HG02852 (cell line): ENCODE measurements at regions not wholly inside any gene's neighbourhood (a gene's known extent, or its start where the extent isn't known, plus 50 kb on each side); places are given as distances from the start of the nearest gene placed in this dataset.
A peak's percentile ranks its signal among the peaks of the same experiment; 100 is the strongest.

ENCODE experiments used
- ATAC-seq: cut with Tn5 transposase; IDR thresholded peaks from one replicate; pipeline ENCODE4 v1.9.1; 2021; ENCODE audit warnings: mild to moderate bottlenecking, moderate library complexity; ENCODE audit not compliant: unreplicated experiment

DNA sequence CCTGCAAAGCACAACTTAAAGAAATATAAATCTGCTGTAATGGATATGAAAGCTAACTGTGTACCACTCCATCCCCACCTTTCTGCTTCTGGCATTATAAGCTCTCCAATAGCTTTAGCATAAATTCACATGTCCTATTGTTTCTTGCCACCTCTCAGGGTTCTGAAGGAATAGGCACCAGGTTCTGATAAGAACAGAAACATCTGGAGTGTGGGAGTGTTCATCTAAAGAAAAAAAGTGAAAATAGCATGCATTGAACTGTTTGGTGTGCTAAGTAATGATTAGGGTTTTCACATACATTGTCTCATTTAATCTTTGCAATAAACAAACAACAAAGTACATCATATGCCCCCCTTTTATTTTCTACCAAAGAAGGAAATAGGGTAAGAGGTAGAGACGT, 72.3 kb downstream of the FAM76B start:
- ATAC-seq, result no peak

DNA sequence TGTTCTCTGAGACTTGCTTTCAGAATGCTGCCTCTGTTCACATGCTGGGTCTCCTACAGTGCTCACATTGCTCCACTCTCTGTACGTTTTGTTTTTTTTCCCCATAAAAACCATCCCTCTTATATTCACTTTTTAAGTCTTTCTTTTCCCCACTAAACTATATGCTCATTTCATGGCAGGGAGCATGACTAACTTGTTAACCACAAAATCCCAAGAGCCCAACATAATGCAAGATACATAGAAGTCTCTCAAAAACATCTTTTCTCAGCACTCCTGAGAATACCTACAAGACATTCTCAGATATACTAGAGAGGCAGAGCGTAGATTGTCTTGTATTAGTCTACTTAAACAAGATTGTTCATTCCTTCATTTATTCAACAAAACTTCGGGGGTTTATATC, 73.3 kb downstream of the FAM76B start:
- ATAC-seq, result peak; percentile 3

DNA sequence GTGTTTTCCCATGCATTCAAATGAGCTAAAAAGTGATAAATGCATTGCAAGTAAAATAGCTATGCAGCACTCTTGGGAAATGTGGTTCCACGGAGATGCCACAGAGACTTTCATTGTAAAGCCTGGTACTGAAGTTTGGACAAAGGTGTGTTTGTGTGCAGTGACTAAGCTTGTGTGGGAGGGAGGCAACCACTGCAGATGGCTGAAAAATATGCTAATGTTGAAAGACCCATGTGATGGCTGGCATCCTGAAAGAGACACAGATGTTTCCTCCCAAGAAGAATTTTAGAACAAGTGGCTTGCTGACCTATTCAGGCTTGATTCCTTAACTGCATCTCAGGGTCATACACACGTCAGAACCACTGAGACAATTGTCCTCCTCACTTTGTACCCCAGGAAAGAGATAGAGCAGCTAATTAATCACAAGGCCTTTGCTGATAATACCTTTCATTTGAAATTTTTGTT, 73.8 kb downstream of the FAM76B start:
- ATAC-seq, result peak; percentile 70

DNA sequence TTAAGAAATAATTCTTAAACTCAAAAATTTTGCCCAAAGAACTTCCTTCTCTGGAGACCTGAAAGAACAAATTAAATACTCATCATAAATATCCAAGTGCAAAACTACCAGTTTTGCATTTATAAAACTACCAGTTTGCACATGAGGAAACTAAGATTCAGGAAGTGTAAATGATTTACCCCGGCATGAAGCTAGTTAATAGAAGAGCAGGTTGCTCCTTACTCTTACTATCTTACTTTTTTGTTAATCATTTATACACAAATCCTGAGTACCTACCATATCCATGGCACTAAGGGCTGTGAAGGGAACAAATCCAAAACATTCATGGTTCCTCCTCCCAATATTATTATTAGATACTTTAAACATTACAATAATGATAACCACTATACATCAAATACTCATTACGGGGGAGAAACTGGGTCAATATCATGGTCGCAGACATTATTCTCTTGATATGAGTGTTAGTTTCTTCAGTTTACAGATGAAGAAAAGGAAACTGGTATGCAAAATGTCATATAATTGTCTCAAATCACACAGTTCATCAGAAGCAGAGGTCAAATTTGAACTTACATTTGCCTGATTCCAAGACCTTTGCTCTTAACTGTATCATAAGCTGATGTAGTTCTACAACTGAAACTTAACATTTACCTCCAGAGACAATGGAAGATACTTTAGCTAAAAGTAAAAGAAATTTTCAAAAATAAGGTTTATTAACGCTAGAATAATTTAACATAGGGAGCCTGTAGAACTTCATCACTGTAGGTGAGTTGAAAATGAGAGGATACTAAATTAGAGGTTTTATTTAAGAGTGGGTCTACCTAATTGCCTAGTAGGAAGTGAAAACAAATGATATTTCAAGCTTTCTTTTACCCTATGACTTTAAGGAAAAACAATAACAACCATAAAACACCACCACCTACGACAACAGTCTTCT, 74.5 kb downstream of the FAM76B start:
- ATAC-seq, result no peak

DNA sequence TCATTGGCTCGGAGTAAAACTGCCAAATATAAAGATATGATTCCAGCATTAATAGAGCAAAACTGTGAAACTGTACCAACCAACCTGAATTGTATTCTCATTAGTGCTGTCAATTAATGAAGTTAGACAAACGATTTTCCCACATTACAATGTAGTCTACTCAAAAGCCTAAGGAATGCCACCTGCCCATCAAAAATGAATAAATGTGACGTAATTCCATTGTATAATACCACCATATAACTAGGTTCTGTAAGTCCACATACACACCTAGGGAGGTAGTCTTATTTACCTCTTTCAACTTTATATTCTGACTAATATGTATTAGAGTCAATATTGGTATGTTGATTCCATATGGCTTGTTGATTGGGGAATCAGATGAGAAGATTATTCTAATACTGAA, 76.2 kb downstream of the FAM76B start:
- no peak for ATAC-seq

DNA sequence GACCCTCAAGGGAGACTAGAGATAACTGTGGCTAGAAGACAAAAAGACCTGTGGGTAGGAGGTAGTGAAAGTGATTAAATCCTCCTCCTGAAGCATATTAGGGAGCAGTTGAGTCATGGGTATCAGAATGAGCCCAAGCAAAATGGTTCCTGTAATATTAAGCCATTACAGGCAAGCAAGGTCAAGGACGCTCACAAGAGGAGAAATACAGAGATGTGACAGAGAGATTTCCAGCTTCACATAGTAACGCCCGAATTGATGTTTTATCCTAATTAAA, 77.7 kb downstream of the FAM76B start:
- ATAC-seq, result peak; percentile 41

DNA sequence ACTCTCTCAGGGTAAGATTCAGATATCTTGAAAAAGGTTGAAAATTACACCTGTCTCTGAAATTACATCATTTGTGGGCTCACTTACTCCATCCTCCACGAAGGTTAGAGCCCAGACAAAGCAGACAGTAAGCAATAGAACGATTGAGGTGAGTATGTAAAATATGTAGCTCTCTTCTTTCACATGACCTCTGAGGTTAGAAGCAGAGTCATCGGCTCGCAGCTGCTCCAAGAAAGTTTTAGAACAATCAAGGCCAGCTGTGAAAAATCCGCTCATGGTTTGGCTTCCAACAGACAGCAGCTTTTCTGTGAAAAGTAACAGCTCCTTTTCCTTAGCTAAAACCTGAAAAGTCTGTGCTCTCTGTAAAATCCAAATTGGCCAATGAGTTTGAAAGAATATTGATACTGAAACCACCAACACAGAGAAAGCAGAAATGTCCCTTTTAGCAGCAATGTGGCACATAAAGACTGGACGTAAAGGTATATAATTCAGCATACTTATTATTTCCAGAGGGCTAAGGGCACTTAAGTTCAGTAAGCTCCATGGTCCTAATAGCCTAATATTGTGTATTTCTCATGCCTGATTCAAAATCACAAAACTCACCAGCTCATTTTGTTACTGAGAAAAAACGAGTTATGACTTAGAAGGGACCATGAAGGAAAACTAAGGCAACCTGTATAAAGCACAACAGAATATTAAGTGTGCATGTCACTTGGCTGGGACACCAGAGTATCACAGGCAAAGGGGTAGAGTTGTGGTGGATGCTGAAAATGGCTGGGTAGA, 78.2 kb downstream of the FAM76B start:
- peak; percentile 50 for ATAC-seq

DNA sequence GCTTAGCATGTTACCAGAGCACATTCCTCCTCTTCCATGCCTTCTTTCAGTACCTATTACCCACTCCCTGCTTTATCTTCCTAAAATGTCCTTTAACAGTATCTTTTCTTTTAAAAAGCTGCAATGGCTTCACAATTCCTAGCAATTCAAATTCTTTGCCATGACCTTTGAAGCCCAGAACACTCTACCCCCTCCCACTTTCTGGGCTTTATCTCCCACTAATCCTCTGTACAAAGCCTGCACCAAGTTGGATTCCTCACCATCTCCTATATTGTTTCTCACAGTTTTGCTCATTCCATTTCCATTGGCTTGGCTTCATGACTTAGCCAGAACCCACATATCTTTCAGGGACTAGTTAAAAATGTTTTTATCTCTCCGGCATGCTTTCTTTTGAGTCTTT, 80.9 kb downstream of the FAM76B start:
- ATAC-seq, result no peak

DNA sequence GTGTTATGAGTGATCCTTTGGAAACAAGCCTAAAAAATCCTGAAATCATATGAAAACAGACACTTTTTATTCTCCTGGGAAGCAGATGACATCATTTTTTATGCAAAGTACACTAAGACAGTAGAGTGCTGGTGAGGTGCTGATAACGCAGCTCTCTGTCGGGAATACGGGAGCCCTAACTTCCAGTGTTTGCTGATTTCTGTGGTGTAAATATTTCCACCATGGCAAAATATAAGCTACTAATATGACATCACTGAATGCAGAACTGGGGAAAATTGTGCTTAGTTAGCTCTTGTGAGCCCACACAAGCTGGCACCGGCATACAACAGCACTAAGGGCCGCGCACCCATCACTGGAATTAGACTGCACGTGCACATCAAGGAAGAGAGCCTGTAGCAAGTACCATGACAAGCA, 82.6 kb downstream of the FAM76B start:
- no peak for ATAC-seq

DNA sequence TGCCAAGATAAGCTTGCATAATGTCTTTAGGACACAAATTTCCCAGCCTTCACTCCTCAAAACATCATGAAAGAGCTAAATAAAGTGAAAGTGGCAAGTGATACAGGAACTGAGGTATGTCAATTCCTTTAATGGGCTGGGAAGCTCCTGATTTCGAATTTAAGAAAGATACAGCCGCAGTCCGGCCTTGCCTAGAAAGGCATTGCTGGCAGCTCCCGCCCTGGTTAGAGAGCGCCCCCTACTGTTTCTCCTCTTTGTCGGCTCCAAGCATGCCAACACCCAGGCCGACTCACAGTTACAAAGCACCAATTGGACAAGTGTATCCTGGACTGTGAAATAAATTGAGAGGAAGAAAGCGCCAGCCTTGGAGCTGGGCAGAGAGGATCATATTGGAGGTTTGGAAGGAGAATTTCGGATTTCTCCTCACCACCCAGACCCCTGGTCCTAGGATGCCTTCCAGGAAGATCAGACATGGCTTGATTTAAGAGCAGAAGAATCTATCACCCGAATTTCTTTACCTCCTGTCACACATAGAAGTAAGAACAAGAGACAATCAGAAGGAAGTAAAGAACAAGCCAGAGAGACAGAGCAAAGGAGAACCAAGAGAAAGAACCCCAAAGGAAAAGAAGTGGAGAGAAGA, 84.0 kb downstream of the FAM76B start:
- peak; percentile 85 for ATAC-seq

DNA sequence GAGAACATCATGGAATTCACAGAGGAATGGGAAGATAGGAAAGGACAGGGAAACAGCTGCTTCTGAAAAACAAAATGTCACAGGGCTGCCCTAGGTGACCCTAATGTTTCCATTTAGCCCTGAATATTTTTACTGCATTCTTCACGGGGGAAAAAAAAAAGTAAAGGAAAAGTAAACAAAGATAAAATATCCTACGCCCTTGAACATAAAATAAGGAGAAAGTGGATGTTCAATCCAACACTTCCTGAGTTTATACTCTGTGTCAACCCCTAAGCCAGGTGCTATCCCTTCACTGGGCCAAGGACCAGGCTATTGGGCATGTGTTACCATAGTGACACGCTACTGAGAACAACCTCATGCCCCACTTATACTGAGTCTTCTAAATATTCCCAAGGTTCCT, 84.7 kb downstream of the FAM76B start:
- ATAC-seq, result no peak

DNA sequence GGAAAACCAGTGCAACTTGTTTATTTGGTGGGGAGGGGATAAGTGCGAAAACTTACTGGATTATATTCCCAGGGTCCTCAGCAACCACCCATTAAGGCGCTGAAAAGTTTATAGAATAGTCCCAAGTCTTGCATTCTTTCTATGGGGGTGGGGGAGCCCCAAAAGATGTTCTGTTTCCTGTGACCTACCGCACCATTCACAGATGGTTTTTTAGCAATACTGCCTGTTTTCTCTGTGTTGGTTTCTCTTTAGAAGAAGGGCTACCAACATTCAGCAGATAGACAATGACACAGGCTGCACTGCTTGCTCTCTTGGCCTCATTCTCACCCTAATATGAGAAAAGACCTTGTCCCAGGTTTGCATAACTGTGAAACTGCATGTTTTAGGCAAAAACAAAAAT, 86.5 kb downstream of the FAM76B start:
- ATAC-seq, result peak; percentile 42

DNA sequence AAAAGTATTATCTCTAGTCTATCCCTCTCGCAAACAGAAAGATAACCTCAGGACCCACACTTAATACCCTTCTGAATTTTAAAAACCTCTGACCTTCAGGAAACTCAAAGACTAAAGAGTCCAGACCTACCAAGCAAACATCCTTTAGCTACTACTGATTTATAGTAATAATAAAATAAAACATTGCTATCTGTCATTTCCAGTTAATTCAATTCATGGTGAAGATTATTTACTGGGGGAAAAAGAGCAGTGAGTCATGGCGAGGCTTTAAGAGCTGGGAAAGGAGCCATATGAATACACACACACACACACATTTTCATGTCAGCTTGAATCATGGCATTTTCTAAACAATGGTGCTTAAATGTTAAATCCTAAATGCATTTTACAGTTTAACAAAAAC, 87.1 kb downstream of the FAM76B start:
- ATAC-seq, result no peak

DNA sequence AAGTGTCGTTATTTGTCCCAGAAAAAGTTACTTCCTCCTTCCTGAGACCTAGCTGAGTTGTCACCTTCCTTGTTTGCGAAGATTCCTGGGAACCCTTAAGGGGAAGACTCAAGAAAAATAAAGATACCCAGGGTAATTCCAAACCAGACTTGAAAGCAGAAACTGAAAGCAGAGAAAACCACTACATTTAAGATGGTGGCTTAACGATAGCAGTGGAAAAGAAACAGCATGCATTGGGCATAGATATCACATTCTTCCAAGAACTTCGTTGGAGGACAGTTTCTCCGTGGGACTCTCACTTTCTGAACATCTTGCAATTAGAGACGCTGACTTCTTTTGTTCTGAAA, 89.1 kb downstream of the FAM76B start:
- ATAC-seq, result peak; percentile 39

DNA sequence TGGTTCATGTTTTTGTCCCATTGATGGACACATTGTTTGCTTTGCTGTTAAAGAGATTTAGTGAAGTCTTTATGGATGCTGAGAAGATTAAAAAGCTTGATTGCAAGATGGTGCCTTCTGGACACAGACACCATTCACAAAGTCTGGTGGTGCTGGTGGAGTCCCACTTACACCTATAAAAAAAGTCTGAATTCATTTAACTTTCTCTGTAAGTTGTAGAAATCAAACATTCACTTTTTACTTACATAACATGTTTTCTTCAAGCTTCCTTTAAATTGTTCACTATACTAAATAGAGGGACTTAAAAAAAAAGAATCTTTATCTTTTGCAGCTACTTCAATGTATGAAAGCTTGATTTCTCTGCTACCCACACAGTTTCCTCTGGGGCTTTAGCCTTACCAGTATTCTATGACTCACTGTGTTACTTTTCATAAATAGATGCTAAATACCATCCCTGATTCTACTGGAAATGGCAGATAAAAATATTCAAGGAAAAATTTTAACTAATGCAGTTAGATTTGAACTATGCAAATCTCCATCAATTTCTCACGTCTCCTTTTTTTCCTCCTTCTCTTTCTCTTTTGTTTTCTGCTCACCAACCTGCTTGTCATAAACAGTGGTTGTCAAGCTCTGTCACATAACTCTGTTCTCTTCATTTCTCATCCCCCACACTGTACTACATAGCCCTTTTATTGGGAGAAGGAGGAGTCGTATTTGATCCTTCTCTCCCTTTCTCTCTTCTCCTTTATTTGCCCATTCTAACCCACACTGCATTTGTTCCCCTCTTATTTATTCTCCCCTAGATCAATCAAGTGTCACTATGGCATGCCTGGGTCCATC, 89.7 kb downstream of the FAM76B start:
- ATAC-seq, result peak; percentile 35

DNA sequence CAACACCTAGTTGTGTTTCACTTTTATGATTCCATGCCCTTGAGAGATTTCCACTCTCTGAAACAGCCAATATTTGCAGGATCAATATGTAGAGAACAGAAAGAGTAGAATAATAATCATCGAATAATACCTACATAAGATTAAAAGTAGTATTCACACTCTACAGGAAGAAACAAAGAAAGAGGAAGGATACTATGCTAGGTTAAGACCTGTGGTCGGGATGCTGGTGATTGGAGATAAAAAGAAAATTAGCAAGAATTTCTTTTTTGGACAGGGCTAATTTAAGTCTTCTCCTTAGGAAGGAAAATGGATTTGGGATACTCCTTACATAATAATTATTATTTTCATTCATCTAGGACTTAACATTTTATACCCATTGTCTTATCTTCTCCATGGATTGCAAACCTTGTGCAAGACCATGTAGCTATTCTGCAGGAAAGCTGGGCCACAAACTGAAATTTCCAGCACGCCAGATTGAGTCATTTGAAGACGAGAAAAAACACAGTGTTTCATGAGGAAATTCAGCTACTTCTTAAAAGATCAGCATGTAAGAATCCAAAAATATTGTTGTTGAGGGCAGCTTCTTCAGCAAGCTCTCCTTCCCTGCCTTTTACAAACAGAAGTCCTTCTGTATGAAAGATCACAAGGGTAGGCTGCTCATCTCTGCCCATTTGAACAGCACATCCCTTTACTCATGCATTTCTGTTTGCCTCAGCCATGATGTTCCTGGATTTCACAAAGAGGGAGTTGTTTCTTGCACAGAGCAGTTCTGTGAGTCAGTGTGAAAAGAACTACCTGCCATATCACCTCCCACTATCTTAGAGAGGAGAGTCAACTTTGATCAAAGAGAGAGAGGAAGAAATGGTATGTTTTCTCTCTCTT, 90.7 kb downstream of the FAM76B start:
- ATAC-seq, result no peak

DNA sequence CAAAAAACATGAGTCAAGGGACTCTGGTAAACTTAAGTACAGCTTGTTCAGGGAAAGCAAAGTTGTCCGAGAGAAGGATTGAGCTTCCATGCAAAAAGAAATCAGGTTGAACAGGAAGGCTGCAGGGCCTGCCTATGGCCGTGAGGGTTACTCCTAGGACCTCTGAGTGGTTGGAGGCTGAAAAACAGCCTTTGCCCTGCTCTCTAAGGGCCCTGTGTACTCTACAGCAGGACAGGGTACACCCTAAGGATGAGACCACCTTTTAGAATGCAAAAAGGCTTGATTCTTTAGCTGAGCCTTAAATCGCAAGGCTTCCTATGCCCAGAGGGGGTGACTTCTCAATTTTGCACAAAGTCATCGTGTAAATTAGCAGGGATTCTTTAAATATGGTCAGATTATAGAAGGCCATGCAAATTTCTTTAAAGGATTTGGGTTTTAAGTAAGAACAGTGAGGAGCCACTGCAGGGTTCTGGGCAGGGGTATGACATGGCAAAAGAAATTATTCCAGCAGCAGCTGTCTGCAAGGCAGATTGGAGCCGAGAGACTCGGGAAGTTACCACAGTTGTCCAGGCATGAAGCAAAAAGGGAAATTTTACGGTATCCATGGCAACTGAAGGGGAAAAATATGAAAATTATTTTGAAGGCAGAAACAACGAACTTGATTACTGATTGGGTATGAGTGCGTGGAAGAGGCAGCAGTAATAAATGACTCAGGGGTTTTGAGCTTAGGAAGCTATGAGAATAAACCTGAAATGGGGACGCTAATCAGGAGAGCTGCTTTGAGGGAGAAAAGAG, 91.8 kb downstream of the FAM76B start:
- no peak for ATAC-seq

DNA sequence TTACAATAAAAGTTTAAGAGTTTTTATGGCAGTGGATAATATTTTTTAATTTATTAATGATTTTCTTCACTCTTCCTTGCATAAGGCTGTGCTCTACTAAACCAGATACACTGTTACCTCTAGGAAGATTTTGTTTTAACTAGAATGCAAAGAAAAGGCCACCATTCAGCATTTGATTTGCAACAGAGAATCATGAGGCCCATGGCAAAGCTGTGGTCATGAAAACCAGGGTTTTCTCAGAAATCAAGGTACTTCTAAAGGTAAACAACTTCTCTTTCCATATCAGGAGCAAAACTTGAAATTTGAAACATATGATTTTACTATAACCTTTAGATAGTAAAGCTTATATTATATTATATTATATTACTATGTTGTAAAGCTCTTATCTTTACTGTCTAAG, 94.4 kb downstream of the FAM76B start:
- ATAC-seq, result no peak

DNA sequence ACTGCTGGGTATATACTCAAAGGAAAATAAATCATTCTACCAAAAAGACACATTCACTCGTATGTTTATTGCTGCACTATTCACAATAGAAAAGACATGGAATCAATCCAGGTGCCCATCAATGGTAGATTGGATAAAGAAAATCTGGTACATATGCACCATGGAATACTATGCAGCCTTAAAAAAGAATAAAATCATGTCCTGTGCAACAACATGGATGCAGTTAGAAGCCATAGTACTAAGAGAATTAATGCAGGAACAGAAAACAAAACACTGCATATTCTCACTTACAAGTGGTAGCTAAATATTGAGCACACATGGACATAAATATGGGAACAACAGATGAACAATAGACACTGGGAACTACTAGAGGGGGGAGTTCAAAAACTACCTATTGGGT, 96.3 kb downstream of the FAM76B start:
- ATAC-seq, result no peak
